Left ventricle myocardium inferior (tissue), 1 donor: ENCODE measurements at regions not wholly inside any gene's neighbourhood (a gene's known extent, or its start where the extent isn't known, plus 50 kb on each side); places are given as distances from the start of the nearest gene placed in this dataset.

Source experiments
- DNase-seq: peaks from one replicate; pipeline ENCODE4 v3.0.0-alpha.2; 2020
- H3K27ac ChIP-seq: fragments of 200-600 bp; replicated peaks from 2 replicates; pipeline ENCODE4 v1.8.0; 2021
- H3K27me3 ChIP-seq: fragments of 200-600 bp; 2 replicates; pipeline ENCODE4 v1.8.0; 2021; ENCODE audit warnings: low read depth
- H3K36me3 ChIP-seq: fragments of 200-600 bp; 2 replicates; pipeline ENCODE4 v1.8.0; 2021
- H3K4me1 ChIP-seq: fragments of 200-600 bp; 2 replicates; pipeline ENCODE4 v1.8.0; 2021
- H3K4me3 ChIP-seq: fragments of 200-600 bp; 2 replicates; pipeline ENCODE4 v1.8.0; 2021; ENCODE audit warnings: mild to moderate bottlenecking, moderate library complexity
- H3K9me3 ChIP-seq: fragments of 200-600 bp; replicated peaks from 2 replicates; pipeline ENCODE4 v1.8.0; 2021
- intact Hi-C: fragments of 100-400 bp; cut with micrococcal nuclease; formaldehyde crosslinking; loops from one replicate; pipeline ENCODE4 v1.11.0; 2022
- TF ChIP-seq, protein P1 (sequence below): fragments of 200-600 bp; IDR thresholded peaks from 2 replicates; pipeline ENCODE4 v1.8.0; 2021; ENCODE audit warnings: antibody characterized with exemption, mild to moderate bottlenecking, borderline replicate concordance
- donor health status: DM: no; HTN: yes; CAD: no; lungs with severe emphysema.

GRCh38 chr14:42429401-42429800, 822.7 kb downstream of the LRFN5 start:
- H3K36me3 ChIP-seq = no peaks in the 10 kb centered on the region
- H3K4me1 ChIP-seq = no peaks in the 10 kb centered on the region
- H3K27me3 ChIP-seq = no peaks in the 10 kb centered on the region
- intact Hi-C loops = no loop called here
- no peak overlapping the region for H3K4me3 ChIP-seq
- DNase-seq = no peak
- peaks cover 15% of the 10 kb centered on the region for H3K9me3 ChIP-seq
- H3K27ac ChIP-seq = no peak overlapping the region
- TF ChIP-seq, protein P1, sequence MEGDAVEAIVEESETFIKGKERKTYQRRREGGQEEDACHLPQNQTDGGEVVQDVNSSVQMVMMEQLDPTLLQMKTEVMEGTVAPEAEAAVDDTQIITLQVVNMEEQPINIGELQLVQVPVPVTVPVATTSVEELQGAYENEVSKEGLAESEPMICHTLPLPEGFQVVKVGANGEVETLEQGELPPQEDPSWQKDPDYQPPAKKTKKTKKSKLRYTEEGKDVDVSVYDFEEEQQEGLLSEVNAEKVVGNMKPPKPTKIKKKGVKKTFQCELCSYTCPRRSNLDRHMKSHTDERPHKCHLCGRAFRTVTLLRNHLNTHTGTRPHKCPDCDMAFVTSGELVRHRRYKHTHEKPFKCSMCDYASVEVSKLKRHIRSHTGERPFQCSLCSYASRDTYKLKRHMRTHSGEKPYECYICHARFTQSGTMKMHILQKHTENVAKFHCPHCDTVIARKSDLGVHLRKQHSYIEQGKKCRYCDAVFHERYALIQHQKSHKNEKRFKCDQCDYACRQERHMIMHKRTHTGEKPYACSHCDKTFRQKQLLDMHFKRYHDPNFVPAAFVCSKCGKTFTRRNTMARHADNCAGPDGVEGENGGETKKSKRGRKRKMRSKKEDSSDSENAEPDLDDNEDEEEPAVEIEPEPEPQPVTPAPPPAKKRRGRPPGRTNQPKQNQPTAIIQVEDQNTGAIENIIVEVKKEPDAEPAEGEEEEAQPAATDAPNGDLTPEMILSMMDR = no peak

DNA sequence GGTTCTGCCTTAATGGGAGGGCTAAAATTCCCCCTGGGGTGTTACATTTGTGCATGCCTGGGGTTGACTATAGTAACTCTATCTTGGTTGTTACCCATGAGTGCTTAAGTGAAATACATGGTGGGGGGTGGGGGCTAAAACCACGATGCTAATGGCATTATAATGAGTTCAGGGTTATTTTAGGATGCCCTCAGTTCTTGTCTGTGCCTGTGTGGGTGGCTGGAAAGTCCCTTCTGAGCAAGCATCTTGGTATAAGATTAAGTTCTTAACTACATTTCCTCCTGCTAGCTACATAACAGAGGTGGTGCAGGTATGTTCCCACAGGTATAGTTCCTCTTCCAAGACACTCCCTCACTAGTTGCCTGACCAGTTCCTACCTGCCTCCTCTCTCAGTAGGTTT, 822.3 kb downstream of the LRFN5 start:
- no peak for DNase-seq
- H3K36me3 ChIP-seq = no peaks in the 10 kb centered on the region
- TF ChIP-seq, protein P1 = no peak
- peaks cover 12% of the 10 kb centered on the region for H3K9me3 ChIP-seq
- no peaks in the 10 kb centered on the region for H3K27me3 ChIP-seq
- no peaks in the 10 kb centered on the region for H3K4me1 ChIP-seq
- intact Hi-C loops = no loop called here
- H3K4me3 ChIP-seq = no peak overlapping the region
- H3K27ac ChIP-seq = no peak overlapping the region

DNA sequence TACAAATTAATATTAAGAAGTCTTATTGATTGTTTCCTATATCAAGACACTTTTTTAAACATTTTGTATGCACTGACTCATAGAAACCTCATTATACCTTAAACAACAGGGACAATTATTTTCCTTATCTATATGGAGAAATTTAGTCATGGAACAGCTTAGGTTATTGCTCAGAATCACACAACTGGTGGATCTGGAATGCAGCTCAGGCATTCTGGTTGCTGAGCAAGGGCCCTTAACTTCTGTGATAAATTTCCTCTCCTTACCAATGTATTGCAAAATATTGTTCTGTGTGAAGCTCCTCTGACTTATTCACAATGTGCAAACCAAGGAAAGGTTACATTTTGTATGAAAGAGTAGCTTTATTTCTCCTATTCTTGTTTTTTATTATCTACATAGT, 817.8 kb downstream of the LRFN5 start:
- H3K4me1 ChIP-seq = no peaks in the 10 kb centered on the region
- no peak overlapping the region for H3K27ac ChIP-seq
- DNase-seq = no peak
- intact Hi-C loops = no loop called here
- H3K36me3 ChIP-seq = no peaks in the 10 kb centered on the region
- H3K9me3 ChIP-seq = no peaks in the 10 kb centered on the region
- no peak overlapping the region for H3K4me3 ChIP-seq
- H3K27me3 ChIP-seq = no peaks in the 10 kb centered on the region
- TF ChIP-seq, protein P1 = no peak

- TF ChIP-seq, protein P1 = no peak
- Histone ChIP-seq H3K36me3 (no peaks in the 10 kb centered on the region), H3K4me3 (no peak overlapping the region), H3K9me3 (no peaks in the 10 kb centered on the region), H3K27me3 (no peaks in the 10 kb centered on the region), H3K4me1 (no peaks in the 10 kb centered on the region), H3K27ac (no peak overlapping the region)
- intact Hi-C loops = no loop called here
- DNase-seq = no peak
These were observed 814.9 kb downstream of the LRFN5 start for GRCh38 chr14:42421377-42422078.

DNA sequence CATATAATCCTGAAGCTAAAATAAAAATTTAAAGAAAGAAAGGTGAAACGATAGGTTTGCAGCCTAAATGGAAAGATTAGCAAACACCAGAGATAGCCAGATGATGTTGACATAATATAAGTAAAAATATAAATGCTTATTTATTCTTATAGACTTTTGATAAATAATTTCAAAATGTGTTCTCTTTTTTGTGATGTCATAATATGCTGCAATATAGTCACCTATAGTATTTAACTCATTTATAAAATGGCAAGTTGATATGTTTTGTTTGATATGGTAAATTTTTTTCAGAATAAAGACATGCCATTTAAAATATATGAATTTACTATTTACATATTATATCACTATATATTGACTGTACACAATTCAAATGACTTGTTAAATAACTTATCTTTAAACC, 813.4 kb downstream of the LRFN5 start:
- intact Hi-C loops = no loop called here
- Histone ChIP-seq H3K4me3 (no peak overlapping the region), H3K36me3 (no peaks in the 10 kb centered on the region), H3K27me3 (no peaks in the 10 kb centered on the region), H3K27ac (no peak overlapping the region), H3K4me1 (no peaks in the 10 kb centered on the region), H3K9me3 (no peaks in the 10 kb centered on the region)
- DNase-seq = no peak
- TF ChIP-seq, protein P1 = no peak

DNA sequence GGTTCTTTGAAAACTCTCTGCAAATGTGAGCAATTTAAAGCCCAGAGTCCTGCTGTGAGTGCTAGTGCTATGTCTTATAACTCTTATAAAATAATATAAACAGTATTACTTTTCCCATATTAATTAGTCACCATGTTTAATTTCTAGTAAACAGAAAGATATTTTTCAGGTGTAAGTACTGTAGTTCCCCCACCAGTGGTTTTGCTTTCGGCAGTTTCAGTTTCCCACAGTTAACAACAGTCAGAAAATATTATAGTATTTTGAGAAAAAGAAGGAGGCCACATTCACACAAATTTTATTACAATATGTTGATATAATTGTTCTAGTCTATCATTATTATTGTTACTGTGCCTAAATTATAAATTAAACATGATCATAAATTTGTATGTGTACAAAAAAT, 800.5 kb downstream of the LRFN5 start:
- TF ChIP-seq, protein P1 = no peak
- no peak for DNase-seq
- H3K36me3 ChIP-seq = no peaks in the 10 kb centered on the region

More for the DNA sequence above, 800.5 kb downstream of the LRFN5 start:
- Histone ChIP-seq H3K4me1 (no peaks in the 10 kb centered on the region), H3K9me3 (no peaks in the 10 kb centered on the region), H3K27me3 (no peaks in the 10 kb centered on the region), H3K4me3 (no peak overlapping the region), H3K27ac (no peak overlapping the region)
- intact Hi-C loops = no loop called here
